H1 (cell line): ENCODE measurements at regions not wholly inside any gene's neighbourhood (a gene's known extent, or its start where the extent isn't known, plus 50 kb on each side); places are given as distances from the start of the nearest gene placed in this dataset.

Experiments used
- ATF3 ChIP-seq: IDR thresholded peaks from 2 replicates; pipeline ENCODE4 v1.6.1; 2011; ENCODE audit warnings: low read depth, mild to moderate bottlenecking, low read length; ENCODE audit not compliant: insufficient read depth
- CTBP2 ChIP-seq: IDR thresholded peaks from 2 replicates; pipeline ENCODE4 v1.7.0; 2011; ENCODE audit warnings: borderline replicate concordance, mild to moderate bottlenecking, moderate library complexity, mixed read lengths, low read length; ENCODE audit not compliant: insufficient read depth, insufficient read length
- KDM5A ChIP-seq: fragments of 200-600 bp; IDR thresholded peaks from 2 replicates; pipeline ENCODE4 v1.7.1; 2012; ENCODE audit warnings: mild to moderate bottlenecking, low read length, inconsistent platforms, mixed read lengths

GRCh38 chrX:15056044-15056443, 182.8 kb downstream of the MOSPD2 start (continued):
- TF ChIP-seq ATF3 (no peak), KDM5A (no peak), CTBP2 (no peak)
